ENCODE measurements at regions not wholly inside any gene's neighbourhood (a gene's known extent, or its start where the extent isn't known, plus 50 kb on each side); places are given as distances from the start of the nearest gene placed in this dataset.

- H3K4me3 ChIP-seq (ENCODE audit: low read length in 3 of 3) = no peak overlapping the region
- TF ChIP-seq CTCF (IDR thresholded peaks at IDR 0.05; ENCODE audit: borderline replicate concordance, extremely low read depth, insufficient read depth) = no peak
- DNase-seq (no peak), FAIRE-seq (no peak)
- H3K9me3 ChIP-seq (ENCODE audit: control insufficient read depth in 2 of 3, insufficient read depth in 1 of 3, low read length in 3 of 3) = no peaks in the 10 kb centered on the region
- no peaks in the 10 kb centered on the region for H3K4me1 ChIP-seq (ENCODE audit: control insufficient read depth in 2 of 3, insufficient read depth in 2 of 3, low read depth in 1 of 3, low read length in 3 of 3)
- no peak overlapping the region for H3K27ac ChIP-seq (ENCODE audit: low read depth in 2 of 2, low read length in 2 of 2)
- no peak overlapping the region for H3K9ac ChIP-seq (ENCODE audit: low read length in 3 of 3)
- H3K27me3 ChIP-seq (ENCODE audit: control insufficient read depth, insufficient read depth, low read length) = no peaks in the 10 kb centered on the region
- intact Hi-C loops (cut with DNase I) = no loop called here
- H3K36me3 ChIP-seq (ENCODE audit: control insufficient read depth in 2 of 3, insufficient read depth in 3 of 3, low read length in 3 of 3) = no peaks in the 10 kb centered on the region
Observed at GRCh38 chr7:113809581-113809980, 109.2 kb downstream of the PPP1R3A start.

GRCh38 chr7:113806633-113807327 is 112.0 kb downstream of the PPP1R3A start:
- Histone ChIP-seq H3K9ac (ENCODE audit: low read length in 3 of 3) (no peak overlapping the region), H3K9me3 (ENCODE audit: control insufficient read depth in 2 of 3, insufficient read depth in 1 of 3, low read length in 3 of 3) (no peaks in the 10 kb centered on the region), H3K27ac (ENCODE audit: low read depth in 2 of 2, low read length in 2 of 2) (no peak overlapping the region), H3K4me3 (ENCODE audit: low read length in 3 of 3) (no peak overlapping the region), H3K27me3 (ENCODE audit: control insufficient read depth, insufficient read depth, low read length) (no peaks in the 10 kb centered on the region), H3K4me1 (ENCODE audit: control insufficient read depth in 2 of 3, insufficient read depth in 2 of 3, low read depth in 1 of 3, low read length in 3 of 3) (no peaks in the 10 kb centered on the region), H3K36me3 (ENCODE audit: control insufficient read depth in 2 of 3, insufficient read depth in 3 of 3, low read length in 3 of 3) (no peaks in the 10 kb centered on the region)
- DNase-seq (no peak), FAIRE-seq (no peak)
- intact Hi-C loops (cut with DNase I) = no loop called here
- TF ChIP-seq CTCF (IDR thresholded peaks at IDR 0.05; ENCODE audit: borderline replicate concordance, extremely low read depth, insufficient read depth) = no peak

- Histone ChIP-seq H3K9ac (ENCODE audit: low read length in 3 of 3) (no peak overlapping the region), H3K27me3 (ENCODE audit: control insufficient read depth, insufficient read depth, low read length) (no peaks in the 10 kb centered on the region), H3K36me3 (ENCODE audit: control insufficient read depth in 2 of 3, insufficient read depth in 3 of 3, low read length in 3 of 3) (no peaks in the 10 kb centered on the region), H3K4me1 (ENCODE audit: control insufficient read depth in 2 of 3, insufficient read depth in 2 of 3, low read depth in 1 of 3, low read length in 3 of 3) (no peaks in the 10 kb centered on the region), H3K4me3 (ENCODE audit: low read length in 3 of 3) (no peak overlapping the region), H3K27ac (ENCODE audit: low read depth in 2 of 2, low read length in 2 of 2) (no peak overlapping the region), H3K9me3 (ENCODE audit: control insufficient read depth in 2 of 3, insufficient read depth in 1 of 3, low read length in 3 of 3) (no peaks in the 10 kb centered on the region)
- no peak for TF ChIP-seq CTCF (IDR thresholded peaks at IDR 0.05; ENCODE audit: borderline replicate concordance, extremely low read depth, insufficient read depth)
- DNase-seq (no peak), FAIRE-seq (no peak)
- intact Hi-C loops (cut with DNase I) = no loop called here
Observed at GRCh38 chr7:113805976-113806375, 112.8 kb downstream of the PPP1R3A start.

Data from kidney (tissue), 13 donors.